Endometrium (tissue), 2 donors: ENCODE measurements at regions not wholly inside any gene's neighbourhood (a gene's known extent, or its start where the extent isn't known, plus 50 kb on each side); places are given as distances from the start of the nearest gene placed in this dataset.
"Not testable (repeated sequence)": the region's sequence is repeated elsewhere in the genome, so short reads cannot be mapped to it uniquely, and the experiment has no call there.

ENCODE experiments used
- FAIRE-seq: peaks from 2 replicates; lab custom pipeline; 2012; peaks lifted over from hg19 to GRCh38; lab: Jason Lieb, UNC
- donor health status: control.
- donor health status: control.

DNA sequence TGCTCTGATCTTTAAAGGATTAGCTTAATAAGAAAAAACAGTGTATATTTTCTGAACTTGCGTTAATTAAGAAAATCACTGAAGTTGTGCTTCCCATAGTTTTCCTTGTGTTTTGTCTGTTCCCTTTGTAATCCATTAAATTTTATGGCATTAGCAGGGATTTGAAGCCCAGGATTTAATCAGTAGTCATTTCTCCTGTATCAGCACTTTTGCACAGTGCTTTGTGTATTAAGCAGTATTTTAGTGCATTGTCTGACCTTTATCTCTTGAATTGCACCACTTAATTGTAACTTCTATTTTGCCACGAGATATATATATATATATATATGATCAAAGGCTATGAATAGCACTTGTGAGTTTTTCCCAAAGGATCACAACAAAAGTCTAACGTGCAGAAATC lies 133.7 kb downstream of the S1PR1 start:
- FAIRE-seq, result peak; percentile 51

- no peak for FAIRE-seq
These were observed 134.4 kb downstream of the S1PR1 start for GRCh38 chr1:101371259-101371658.

DNA sequence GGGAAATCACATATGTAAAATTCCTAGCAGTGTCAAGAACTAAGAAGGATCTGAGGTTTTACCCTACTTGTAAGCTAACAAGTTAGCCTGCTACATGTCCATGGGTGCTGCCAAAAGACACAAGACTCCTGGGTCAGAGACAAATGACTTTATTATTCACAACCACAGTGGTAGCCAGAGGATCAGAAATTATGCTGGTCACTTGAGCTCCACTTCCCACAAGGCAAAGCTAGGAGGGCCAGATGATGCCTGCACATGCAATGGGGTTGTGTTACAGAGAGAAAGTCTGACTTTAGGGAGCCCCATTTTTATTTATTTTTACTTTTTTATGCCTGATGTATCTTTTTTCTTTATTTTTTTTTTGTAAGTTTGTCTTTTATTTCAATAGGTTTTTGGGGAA lies 136.8 kb downstream of the S1PR1 start:
- FAIRE-seq, result no peak

DNA sequence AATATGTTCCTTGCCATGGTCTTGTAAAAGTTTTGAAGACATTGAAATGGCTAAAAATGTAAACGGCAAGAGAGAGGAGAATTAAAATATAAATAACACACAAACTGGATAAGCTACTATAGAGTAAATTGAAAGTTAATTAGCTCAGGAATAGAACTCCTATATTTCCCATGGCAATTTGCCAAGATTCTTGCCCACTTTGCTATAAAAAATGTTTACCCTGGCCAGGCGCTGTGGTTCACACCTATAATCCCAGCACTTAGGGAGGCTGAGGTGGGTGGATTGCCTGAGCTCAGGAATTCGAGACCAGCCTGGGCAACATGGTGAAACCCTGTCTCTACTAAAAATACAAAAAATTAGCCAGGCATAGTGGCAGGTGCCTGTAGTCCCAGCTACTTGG lies 138.6 kb downstream of the S1PR1 start:
- FAIRE-seq, result not testable (repeated sequence)

DNA sequence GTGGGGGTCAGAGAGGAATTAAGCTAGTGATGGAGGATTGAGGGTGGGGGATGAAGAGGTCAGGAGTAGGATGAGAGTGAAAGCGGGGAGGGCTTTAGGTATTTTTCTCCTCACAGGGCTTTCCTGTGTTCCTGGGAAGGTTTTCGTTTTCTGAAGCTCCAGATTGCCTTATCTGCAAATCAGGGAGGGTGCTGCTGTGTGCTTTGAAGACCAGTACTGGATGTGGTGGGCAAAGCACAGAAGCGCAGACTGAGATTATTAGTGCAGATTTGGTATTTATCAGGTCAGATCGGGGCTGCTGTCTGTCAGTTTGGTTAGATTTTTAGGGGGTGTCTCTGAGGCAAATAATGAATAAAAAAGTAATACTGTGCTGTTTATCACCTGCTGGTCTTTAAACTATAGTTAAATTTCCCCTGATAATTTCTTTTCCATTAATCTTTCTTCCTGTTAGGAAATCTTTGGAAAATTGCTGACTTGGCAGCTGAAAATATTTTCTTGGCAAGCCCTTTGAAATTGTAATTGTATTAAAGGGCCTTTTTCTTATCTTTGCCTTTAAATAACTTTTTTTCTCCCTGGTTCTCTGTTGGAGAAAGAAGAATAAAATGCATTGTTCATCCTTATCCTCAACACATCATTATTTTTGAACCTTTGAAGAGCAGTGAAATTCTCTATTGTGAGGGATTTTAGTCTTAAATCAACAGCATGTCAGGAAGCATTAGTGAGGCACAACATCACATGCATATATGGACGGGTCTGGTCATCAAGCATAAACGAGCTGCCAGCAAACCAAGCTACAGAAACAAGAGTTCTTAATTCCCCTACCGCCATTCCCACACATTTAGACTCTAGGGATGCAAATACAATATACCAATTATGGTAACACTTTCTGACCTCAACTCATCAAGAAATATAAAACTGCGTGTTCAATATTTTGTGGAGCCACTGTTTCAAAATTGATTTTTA lies 139.6 kb downstream of the S1PR1 start:
- FAIRE-seq, result no peak

DNA sequence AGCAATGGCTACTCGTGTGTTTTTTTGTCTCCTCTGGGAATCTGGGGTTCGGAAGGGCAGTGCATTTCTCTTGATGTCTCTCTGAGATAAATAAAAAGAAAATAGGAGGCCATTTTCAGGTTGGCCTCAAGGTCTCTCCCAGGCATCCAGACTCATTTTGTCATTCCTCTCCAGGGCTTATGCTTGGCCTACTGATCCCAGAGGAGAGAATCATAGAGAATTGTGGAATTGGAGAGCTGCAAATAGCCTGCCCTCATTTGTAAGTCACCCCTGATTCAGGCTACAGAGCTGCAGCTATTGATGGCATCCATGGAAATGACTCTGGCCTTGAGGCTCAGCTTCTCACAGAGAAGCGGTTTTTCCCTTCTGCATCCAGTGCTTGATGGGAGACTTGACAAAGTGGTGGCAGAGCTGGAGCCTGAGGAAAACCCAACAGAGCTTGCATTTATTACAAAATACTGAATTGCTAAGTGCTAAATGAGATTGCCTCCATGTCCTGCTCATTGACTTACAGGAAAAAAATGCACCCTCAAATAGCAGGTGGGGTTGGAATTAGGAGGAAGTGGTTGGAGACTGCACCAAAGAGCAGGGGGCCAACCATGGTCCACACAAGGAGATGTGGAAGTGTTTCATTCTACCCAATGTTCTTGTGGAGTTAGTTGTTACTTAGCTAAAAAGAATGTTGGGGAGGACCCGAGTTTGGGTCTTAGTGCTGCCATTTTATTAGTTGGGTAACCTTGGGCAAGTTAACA lies 140.4 kb downstream of the S1PR1 start:
- FAIRE-seq, result no peak

DNA sequence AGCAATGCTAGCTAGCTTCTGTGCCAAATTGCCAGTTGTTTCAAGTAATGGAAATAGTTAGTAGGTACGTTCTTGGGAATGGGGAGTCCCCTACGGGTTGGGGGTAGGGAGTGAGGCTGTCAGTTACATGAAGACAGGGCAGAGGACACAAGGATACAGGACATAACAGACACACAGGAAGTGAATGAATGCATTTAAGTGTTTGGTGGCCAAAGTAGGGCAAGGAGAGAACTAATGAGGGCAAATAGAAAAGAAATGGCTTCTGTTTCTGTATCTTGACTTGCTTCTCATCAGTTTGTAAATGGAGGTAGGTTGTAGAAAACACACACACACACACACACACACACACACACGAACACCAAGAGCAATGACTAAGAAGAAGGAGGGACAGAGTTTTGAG lies 142.2 kb downstream of the S1PR1 start:
- FAIRE-seq, result no peak

GRCh38 chr1:101379950-101380349 lies 143.1 kb downstream of the S1PR1 start:
- FAIRE-seq, result no peak

GRCh38 chr1:101382135-101382534 lies 145.3 kb downstream of the S1PR1 start:
- no peak for FAIRE-seq

GRCh38 chr1:101388904-101389546 lies 152.2 kb downstream of the S1PR1 start:
- FAIRE-seq, result no peak

DNA sequence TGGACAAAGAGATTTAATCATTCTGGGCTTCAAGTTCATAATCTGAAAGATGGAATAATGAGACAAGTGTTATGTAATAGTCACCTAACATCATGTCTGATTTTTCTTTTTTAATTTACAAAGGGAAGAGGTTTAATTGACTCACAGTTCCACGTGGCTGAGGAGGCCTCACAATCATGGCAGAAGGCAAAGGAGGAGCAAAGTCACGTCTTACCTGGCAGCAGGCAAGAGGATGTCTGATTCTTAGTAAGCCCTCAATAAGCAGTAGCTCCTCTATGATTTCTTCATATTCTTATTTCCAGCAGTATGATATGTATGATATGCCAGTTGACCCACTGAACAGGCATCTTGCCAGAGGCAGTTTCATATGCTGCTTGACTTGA lies 152.7 kb downstream of the S1PR1 start:
- no peak for FAIRE-seq

GRCh38 chr1:101392552-101392951 lies 155.7 kb downstream of the S1PR1 start:
- no peak for FAIRE-seq

- no peak for FAIRE-seq
These were observed 157.2 kb downstream of the S1PR1 start for GRCh38 chr1:101394041-101394440.

- no peak for FAIRE-seq
These were observed 162.4 kb downstream of the S1PR1 start for GRCh38 chr1:101399222-101399621.

GRCh38 chr1:101406271-101406670 lies 169.5 kb downstream of the S1PR1 start:
- FAIRE-seq, result no peak

DNA sequence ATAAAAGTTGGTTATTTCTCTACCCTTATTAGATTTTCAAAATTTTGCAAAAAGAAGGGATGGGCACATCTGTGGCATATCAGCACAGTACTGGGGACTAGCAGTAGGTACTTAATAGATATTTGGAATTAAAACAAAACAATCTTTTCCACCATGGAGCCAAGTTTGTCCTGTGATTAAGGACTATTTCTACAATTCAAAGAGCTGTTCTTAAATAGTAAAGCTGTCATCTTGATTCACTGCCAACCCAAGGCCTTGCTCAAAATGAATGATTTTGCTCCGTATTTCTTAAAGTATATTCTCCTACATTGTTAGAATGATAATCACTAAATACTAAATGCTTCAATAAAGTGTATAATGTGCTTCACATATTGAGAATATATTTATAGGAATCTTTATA lies 169.9 kb downstream of the S1PR1 start:
- no peak for FAIRE-seq

GRCh38 chr1:101407505-101408211 lies 170.8 kb downstream of the S1PR1 start:
- FAIRE-seq, result no peak

DNA sequence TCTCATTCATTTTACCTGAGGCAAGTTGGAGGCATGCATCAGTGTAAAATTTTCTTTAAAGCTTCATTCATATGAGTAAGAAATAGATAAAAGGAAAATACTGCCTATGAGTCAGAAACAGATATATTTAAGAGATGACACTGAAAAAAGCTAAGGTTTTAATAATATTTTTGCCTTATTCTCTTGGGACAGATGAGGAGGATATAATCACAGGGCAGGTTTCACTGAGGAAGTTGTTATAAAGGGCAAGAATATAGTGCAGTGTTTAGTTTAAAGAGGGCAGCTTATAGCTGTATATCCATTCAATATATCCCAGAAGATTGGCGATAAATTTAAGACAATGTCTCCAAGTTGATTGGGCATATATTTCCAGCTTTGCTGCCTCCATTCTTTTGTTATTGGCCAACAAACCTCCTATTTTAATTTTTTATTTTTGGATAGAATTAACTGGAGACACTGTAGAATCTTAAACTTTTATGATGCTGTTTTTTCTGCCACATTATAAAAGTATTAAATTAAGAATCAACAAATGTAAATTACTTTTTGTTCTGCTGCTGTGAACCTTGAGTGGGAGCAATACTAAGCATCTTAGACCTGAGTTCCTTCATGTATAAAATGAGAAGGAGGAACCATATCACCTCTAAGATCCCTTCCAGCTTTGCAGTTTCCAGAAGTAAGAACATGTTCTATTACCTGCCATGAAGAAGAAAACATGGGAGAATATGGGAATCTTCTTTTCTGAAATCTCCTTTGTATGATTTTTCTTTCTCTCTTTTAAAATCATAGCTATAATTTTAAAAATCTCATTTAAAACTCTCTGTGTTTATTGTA lies 171.6 kb downstream of the S1PR1 start:
- no peak for FAIRE-seq

DNA sequence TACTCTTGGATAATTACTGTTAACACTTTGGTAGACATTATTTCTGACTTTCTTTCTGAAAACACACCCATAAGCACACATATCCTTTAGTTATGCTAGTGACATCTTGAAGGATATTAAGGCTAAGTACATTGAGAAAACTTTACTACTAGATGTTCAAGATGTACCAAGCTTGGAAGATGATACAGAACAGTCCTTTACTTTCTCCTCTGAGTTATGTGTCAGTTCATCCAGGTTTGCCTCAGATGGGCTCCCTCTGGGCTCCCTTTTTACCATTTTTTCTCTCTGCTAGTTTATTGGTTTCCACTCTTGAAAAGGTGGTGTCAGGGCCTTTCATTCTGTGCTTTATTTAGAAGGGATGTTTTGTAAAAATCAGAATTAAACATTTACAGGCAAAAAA lies 172.3 kb downstream of the S1PR1 start:
- no peak for FAIRE-seq

- no peak for FAIRE-seq
These were observed 173.4 kb downstream of the S1PR1 start for GRCh38 chr1:101410048-101410878.
